Mesenchymal stem cell (in vitro differentiated cells and primary cell): ENCODE measurements at regions not wholly inside any gene's neighbourhood (a gene's known extent, or its start where the extent isn't known, plus 50 kb on each side); places are given as distances from the start of the nearest gene placed in this dataset.

Experiments
- DNase-seq: peaks from one replicate; pipeline ENCODE4 v3.0.0-alpha.2; 2013
- H2AFZ ChIP-seq: one replicate; pipeline ENCODE4 v1.6.1; 2013; ENCODE audit warnings: low read depth, mild to moderate bottlenecking, control low read depth, inconsistent platforms, low read length, moderate library complexity
- H2AK5ac ChIP-seq: 2 replicates; pipeline ENCODE4 v1.6.1; 2013; ENCODE audit warnings: low read length, moderate library complexity, mild to moderate bottlenecking, inconsistent platforms; ENCODE audit not compliant: severe bottlenecking
- H2BK120ac ChIP-seq: one replicate; pipeline ENCODE4 v1.6.1; 2013; ENCODE audit warnings: low read depth, mild to moderate bottlenecking, inconsistent platforms, low read length, moderate library complexity
- H2BK12ac ChIP-seq, 2 experiments: one replicate each; pipeline ENCODE4 v1.6.1; 2013; ENCODE audit warnings: inconsistent platforms in 2 of 2, low read length in 2 of 2, mild to moderate bottlenecking in 2 of 2, moderate library complexity in 2 of 2, control low read depth in 1 of 2
- H2BK15ac ChIP-seq: one replicate; pipeline ENCODE4 v1.6.1; 2013; ENCODE audit warnings: mild to moderate bottlenecking, low read depth, inconsistent platforms; ENCODE audit not compliant: poor library complexity, severe bottlenecking
- H2BK5ac ChIP-seq: 2 replicates; pipeline ENCODE4 v1.6.1; 2013; ENCODE audit warnings: low read depth, mild to moderate bottlenecking, low read length, control low read depth, inconsistent platforms; ENCODE audit not compliant: poor library complexity, severe bottlenecking
- H3K14ac ChIP-seq, 2 experiments: one replicate each; pipeline ENCODE4 v1.6.1; 2013; ENCODE audit warnings: inconsistent platforms in 2 of 2, low read length in 2 of 2, control low read depth in 1 of 2, mild to moderate bottlenecking in 1 of 2, moderate library complexity in 1 of 2
- H3K18ac ChIP-seq, 2 experiments: one replicate each; pipeline ENCODE4 v1.6.1; 2013; ENCODE audit warnings: inconsistent platforms in 2 of 2, low read length in 2 of 2, control low read depth in 1 of 2, low read depth in 1 of 2, mild to moderate bottlenecking in 1 of 2
- H3K23ac ChIP-seq, 2 experiments: one replicate each; pipeline ENCODE4 v1.6.1; 2013; ENCODE audit warnings: inconsistent platforms in 2 of 2, low read length in 2 of 2, mild to moderate bottlenecking in 2 of 2, moderate library complexity in 2 of 2, control low read depth in 1 of 2
- H3K27ac ChIP-seq: 2 replicates; pipeline ENCODE4 v1.5.1; 2013; ENCODE audit warnings: mild to moderate bottlenecking, moderate library complexity, low read length, control low read depth, inconsistent platforms; ENCODE audit not compliant: poor library complexity, severe bottlenecking
- H3K27me3 ChIP-seq, 2 experiments: 2 replicates each; pipeline versions ENCODE4 v1.6.1 to v1.7.0; 2013; ENCODE audit warnings: low read length in 2 of 2, mild to moderate bottlenecking in 2 of 2, moderate library complexity in 2 of 2, control low read depth in 1 of 2, inconsistent platforms in 1 of 2; ENCODE audit not compliant: control insufficient read depth in 1 of 2, insufficient read depth in 1 of 2
- H3K36me3 ChIP-seq, 2 experiments: 2 replicates each; pipeline versions ENCODE4 v1.6.1 to v1.7.0; 2013; ENCODE audit warnings: low read length in 2 of 2, control low read depth in 1 of 2, inconsistent platforms in 1 of 2, low read depth in 1 of 2, mild to moderate bottlenecking in 1 of 2; ENCODE audit not compliant: insufficient read depth in 2 of 2, control insufficient read depth in 1 of 2
- H3K4ac ChIP-seq, 2 experiments: one replicate each; pipeline ENCODE4 v1.6.1; 2013; ENCODE audit warnings: inconsistent platforms in 2 of 2, low read length in 2 of 2, mild to moderate bottlenecking in 2 of 2, moderate library complexity in 2 of 2, control low read depth in 1 of 2, low read depth in 1 of 2
- H3K4me1 ChIP-seq: 2 replicates; pipeline ENCODE4 v1.6.1; 2013; ENCODE audit warnings: low read depth, low read length, control low read depth; ENCODE audit not compliant: control insufficient read depth, insufficient read depth
- H3K4me2 ChIP-seq: 2 replicates; pipeline ENCODE4 v1.6.1; 2013; ENCODE audit warnings: low read length, mild to moderate bottlenecking, inconsistent platforms; ENCODE audit not compliant: poor library complexity, severe bottlenecking
- H3K4me3 ChIP-seq, 2 experiments: 2 replicates each; pipeline versions ENCODE4 v1.5.1 to v1.7.0; 2013; ENCODE audit warnings: low read length in 2 of 2, mild to moderate bottlenecking in 2 of 2, control low read depth in 1 of 2, low read depth in 1 of 2; ENCODE audit not compliant: insufficient read depth in 1 of 2
- H3K79me1 ChIP-seq: replicated peaks from 2 replicates; pipeline ENCODE4 v1.6.1; 2013; ENCODE audit warnings: mild to moderate bottlenecking, control low read depth, low read length, inconsistent platforms; ENCODE audit not compliant: poor library complexity, severe bottlenecking
- H3K9ac ChIP-seq: 2 replicates; pipeline ENCODE4 v1.7.0; 2013; ENCODE audit warnings: mild to moderate bottlenecking, low read length, moderate library complexity
- H3K9me3 ChIP-seq: 2 replicates; pipeline ENCODE4 v1.7.0; 2013; ENCODE audit warnings: mild to moderate bottlenecking, low read length; ENCODE audit not compliant: control insufficient read depth
- H4K8ac ChIP-seq: one replicate; pipeline ENCODE4 v1.6.1; 2013; ENCODE audit warnings: inconsistent platforms, mild to moderate bottlenecking, low read length, moderate library complexity
- H4K91ac ChIP-seq: one replicate; pipeline ENCODE4 v1.6.1; 2013; ENCODE audit warnings: mild to moderate bottlenecking, low read length, inconsistent platforms
- WGBS: methylation state at CpG from one replicate; pipeline ENCODE4 v1.1.7; 2013; ENCODE audit warnings: mixed read lengths; 5-methylcytosine and 5-hydroxymethylcytosine counted together

- Histone ChIP-seq H2BK120ac (no peak overlapping the region), H3K4me3 (no peak overlapping the region), H4K91ac (no peak overlapping the region), H3K18ac (no peak overlapping the region), H2AFZ (no peak overlapping the region), H2BK5ac (no peak overlapping the region), H3K36me3 (no peaks in the 10 kb centered on the region), H3K4me2 (no peak overlapping the region), H3K9me3 (no peaks in the 10 kb centered on the region), H3K9ac (no peak overlapping the region), H3K4ac (no peak overlapping the region), H3K14ac (no peak overlapping the region), H3K79me1 (no peaks in the 10 kb centered on the region), H3K27ac (no peak overlapping the region), H3K4me1 (no peaks in the 10 kb centered on the region), H2BK15ac (no peak overlapping the region), H3K23ac (no peak overlapping the region), H3K27me3 (no peaks in the 10 kb centered on the region), H4K8ac (no peak overlapping the region), H2BK12ac (no peak overlapping the region), H2AK5ac (no peak overlapping the region)
- no peak for DNase-seq
- WGBS = no CpG with 5 or more reads among the region's 2 CpGs
These were observed 252.2 kb upstream of the SOX2 start for GRCh38 chr3:181459516-181459915.

DNA sequence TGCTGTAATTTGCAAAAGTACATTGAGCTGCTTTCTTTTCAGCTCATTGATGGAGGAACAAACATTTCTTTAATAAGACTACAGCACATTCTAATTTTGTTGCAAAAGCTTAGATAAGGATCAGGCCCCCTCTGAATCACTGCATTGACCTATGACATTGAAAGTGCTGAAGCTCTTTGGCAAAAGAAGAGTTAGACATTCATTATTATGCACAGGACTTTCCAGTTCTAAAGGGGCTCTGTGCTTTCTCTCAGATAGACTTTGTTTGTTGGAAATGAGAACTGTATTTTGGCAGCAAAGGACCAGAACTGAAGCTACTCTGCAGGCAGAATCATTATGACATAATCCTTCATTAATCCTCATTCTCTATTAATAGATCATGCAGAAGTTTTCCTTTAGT, 252.9 kb upstream of the SOX2 start:
- Histone ChIP-seq H3K14ac (no peak overlapping the region), H4K91ac (no peak overlapping the region), H3K4ac (no peak overlapping the region), H3K23ac (no peak overlapping the region), H2BK5ac (no peak overlapping the region), H2BK120ac (no peak overlapping the region), H3K9me3 (no peaks in the 10 kb centered on the region), H2AFZ (no peak overlapping the region), H3K4me1 (no peaks in the 10 kb centered on the region), H2AK5ac (no peak overlapping the region), H3K4me2 (no peak overlapping the region), H3K27ac (no peak overlapping the region), H3K4me3 (no peak overlapping the region), H3K36me3 (no peaks in the 10 kb centered on the region), H4K8ac (no peak overlapping the region), H2BK15ac (no peak overlapping the region), H3K9ac (no peak overlapping the region), H3K18ac (no peak overlapping the region), H3K79me1 (no peaks in the 10 kb centered on the region), H3K27me3 (no peaks in the 10 kb centered on the region), H2BK12ac (no peak overlapping the region)
- no peak for DNase-seq

DNA sequence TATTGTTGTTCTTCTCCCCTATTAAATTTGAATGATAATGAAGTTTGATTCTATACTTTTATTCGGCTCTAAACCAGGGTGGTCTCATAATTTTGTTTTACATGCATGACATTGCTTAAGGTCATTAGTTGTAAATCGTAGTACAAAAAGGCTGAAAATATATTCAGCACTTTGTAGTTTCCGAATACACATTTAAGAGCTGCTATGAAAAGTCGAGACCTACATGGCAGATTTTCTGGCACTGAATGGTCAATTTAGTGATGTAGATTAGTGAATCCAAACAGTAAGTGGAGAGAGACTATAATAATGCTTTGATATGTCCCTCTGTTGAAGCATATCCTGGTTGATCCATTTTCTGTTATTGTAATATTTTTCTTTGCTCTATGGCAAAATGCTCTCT, 254.0 kb upstream of the SOX2 start:
- no peak overlapping the region for H2AFZ ChIP-seq
- H3K4me1 ChIP-seq = no peaks in the 10 kb centered on the region
- 71% methylated on average over 4 of the region's 4 CpGs for WGBS
- no peak overlapping the region for H2AK5ac ChIP-seq
- H3K9ac ChIP-seq = no peak overlapping the region
- H3K4me2 ChIP-seq = no peak overlapping the region
- no peak overlapping the region for H2BK120ac ChIP-seq
- no peak overlapping the region for H4K91ac ChIP-seq
- H2BK15ac ChIP-seq = no peak overlapping the region
- no peaks in the 10 kb centered on the region for H3K9me3 ChIP-seq
- DNase-seq = no peak
- H3K27ac ChIP-seq = no peak overlapping the region
- no peak overlapping the region for H4K8ac ChIP-seq
- H3K23ac ChIP-seq = no peak overlapping the region
- H2BK5ac ChIP-seq = no peak overlapping the region
- no peak overlapping the region for H2BK12ac ChIP-seq
- no peak overlapping the region for H3K14ac ChIP-seq
- no peaks in the 10 kb centered on the region for H3K36me3 ChIP-seq
- H3K27me3 ChIP-seq = no peaks in the 10 kb centered on the region
- H3K4ac ChIP-seq = no peak overlapping the region
- H3K79me1 ChIP-seq = no peaks in the 10 kb centered on the region
- H3K4me3 ChIP-seq = no peak overlapping the region
- H3K18ac ChIP-seq = no peak overlapping the region

GRCh38 chr3:181457190-181457589, 254.5 kb upstream of the SOX2 start:
- H3K36me3 ChIP-seq = no peaks in the 10 kb centered on the region
- no peaks in the 10 kb centered on the region for H3K9me3 ChIP-seq
- no peak overlapping the region for H2AFZ ChIP-seq
- no peak overlapping the region for H3K4me3 ChIP-seq
- DNase-seq = no peak
- no peak overlapping the region for H3K4ac ChIP-seq
- H3K27me3 ChIP-seq = no peaks in the 10 kb centered on the region
- H3K4me2 ChIP-seq = no peak overlapping the region
- no peak overlapping the region for H3K27ac ChIP-seq
- H4K8ac ChIP-seq = no peak overlapping the region
- H2BK15ac ChIP-seq = no peak overlapping the region
- no peak overlapping the region for H3K14ac ChIP-seq
- H2BK120ac ChIP-seq = no peak overlapping the region
- H2BK12ac ChIP-seq = no peak overlapping the region
- no peak overlapping the region for H2AK5ac ChIP-seq
- no peaks in the 10 kb centered on the region for H3K4me1 ChIP-seq
- no peak overlapping the region for H3K18ac ChIP-seq
- no peak overlapping the region for H3K9ac ChIP-seq
- H3K79me1 ChIP-seq = no peaks in the 10 kb centered on the region
- H2BK5ac ChIP-seq = no peak overlapping the region
- H3K23ac ChIP-seq = no peak overlapping the region
- no peak overlapping the region for H4K91ac ChIP-seq
- WGBS = 88% methylated on average over 9 of the region's 9 CpGs
